Heart right ventricle (tissue), 16 donors: ENCODE measurements at regions not wholly inside any gene's neighbourhood (a gene's known extent, or its start where the extent isn't known, plus 50 kb on each side); places are given as distances from the start of the nearest gene placed in this dataset.

Experiments
- ATAC-seq, 8 donors: fragments of 200-7000 bp; cut with Tn5 transposase; one replicate each; pipeline ENCODE4 v1.9.1; 2020; ENCODE audit warnings: mild to moderate bottlenecking in 8 of 8, moderate library complexity in 8 of 8, moderate number of reproducible peaks in 1 of 8
- DNase-seq, 2 donors: peaks; one replicate each; pipeline ENCODE4 v3.0.0-alpha.2; 2020
- H3K27ac ChIP-seq, 10 donors: fragments of 200-600 bp; sonication (generic) in 2 of 10; one replicate each; pipeline versions ENCODE4 v1.5.0 to v1.8.0; 2020 to 2022; ENCODE audit warnings: mild to moderate bottlenecking in 3 of 10
- H3K27me3 ChIP-seq, 7 donors: fragments of 200-600 bp; one replicate each; pipeline ENCODE4 v1.8.0; 2021 to 2022; ENCODE audit warnings: mild to moderate bottlenecking in 2 of 7
- H3K36me3 ChIP-seq, 9 donors: fragments of 200-600 bp; sonication (generic) in 1 of 9; one replicate each; pipeline versions ENCODE4 v1.5.0 to v1.8.0; 2020 to 2022; ENCODE audit warnings: mild to moderate bottlenecking in 2 of 9
- H3K4me1 ChIP-seq, 9 donors: fragments of 200-600 bp; sonication (generic) in 1 of 9; one replicate each; pipeline versions ENCODE4 v1.5.0 to v1.8.0; 2020 to 2022; ENCODE audit warnings: mild to moderate bottlenecking in 4 of 9
- H3K4me3 ChIP-seq, 10 donors: fragments of 200-600 bp; sonication (generic) in 2 of 10; one replicate each; pipeline versions ENCODE4 v1.5.0 to v1.8.0; 2020 to 2022; ENCODE audit warnings: mild to moderate bottlenecking in 7 of 10, moderate library complexity in 2 of 10
- H3K9me3 ChIP-seq, 11 donors: fragments of 200-600 bp in 10 of 11; sonication (generic) in 2 of 11; one replicate each; pipeline versions ENCODE4 v1.5.0 to v1.8.0; 2013 to 2022; ENCODE audit warnings: mild to moderate bottlenecking in 2 of 11, control low read depth in 1 of 11, moderate library complexity in 1 of 11
- WGBS, 2 donors: extraction: QIAGEN DNeasy Blood & Tissue Kit; methylation state at CpG; one replicate each; pipeline ENCODE4 v1.1.7; 2013; ENCODE audit warnings: inconsistent platforms in 1 of 2; 5-methylcytosine and 5-hydroxymethylcytosine counted together
- intact Hi-C, 10 donors: fragments of 100-400 bp; cut with DNase I; formaldehyde crosslinking; loops; one replicate each; pipeline versions ENCODE4 v1.11.1 to v1.14.2; 2022
- TF ChIP-seq, protein P1 (sequence below), 9 donors: fragments of 200-600 bp; sonication (generic) in 2 of 9; IDR thresholded peaks; one replicate each; pipeline versions ENCODE4 v1.5.0 to v1.8.0; 2021 to 2022; ENCODE audit warnings: antibody characterized with exemption in 9 of 9, mild to moderate bottlenecking in 5 of 9, moderate library complexity in 1 of 9
- donor health status: Arrhythmogenic right ventricular cardiomyopathy.
- donor health status: ischemic (EF 13 %, LVEDD 7.1; RV severe dilation, severe dysfunction).
- donor health status: healthy with polysubstance abuse.
- donor health status: DM: no; HTN: yes; CAD: no.
- donor health status: DM: no; HTN: no; CAD: no.
- donor health status: ischemic (EF 25% LVEDD 6.9; RV normal size, moderate dysfunction).
- donor health status: ischemic (EF 25% LVEDD 5.7; RV mildly dilated, moderate dysfunction).
- donor health status: healthy.
- donor health status: DM: yes; HTN: yes; CAD: no.
- donor health status: Ischemic cardiomyopathy.
- donor health status: ischemic (EF 35%, LVEDD 5.7; RV mildly dilated, moderate dysfunction).
- donor health status: nonischemic (EF 11% LVEDD 7.7; RV severe dilation, severe dysfunction).
- donor health status: DM: yes; HTN: yes; CAD: no.
- donor health status: PGD.
- donor health status: ischemic (EF 29% LVEDD 5.4; RV normal size, mild dysfunction).
- donor health status: nonischemic (EF 23%, LVEDD 6.1; RV moderate dilation, normal function).

DNA sequence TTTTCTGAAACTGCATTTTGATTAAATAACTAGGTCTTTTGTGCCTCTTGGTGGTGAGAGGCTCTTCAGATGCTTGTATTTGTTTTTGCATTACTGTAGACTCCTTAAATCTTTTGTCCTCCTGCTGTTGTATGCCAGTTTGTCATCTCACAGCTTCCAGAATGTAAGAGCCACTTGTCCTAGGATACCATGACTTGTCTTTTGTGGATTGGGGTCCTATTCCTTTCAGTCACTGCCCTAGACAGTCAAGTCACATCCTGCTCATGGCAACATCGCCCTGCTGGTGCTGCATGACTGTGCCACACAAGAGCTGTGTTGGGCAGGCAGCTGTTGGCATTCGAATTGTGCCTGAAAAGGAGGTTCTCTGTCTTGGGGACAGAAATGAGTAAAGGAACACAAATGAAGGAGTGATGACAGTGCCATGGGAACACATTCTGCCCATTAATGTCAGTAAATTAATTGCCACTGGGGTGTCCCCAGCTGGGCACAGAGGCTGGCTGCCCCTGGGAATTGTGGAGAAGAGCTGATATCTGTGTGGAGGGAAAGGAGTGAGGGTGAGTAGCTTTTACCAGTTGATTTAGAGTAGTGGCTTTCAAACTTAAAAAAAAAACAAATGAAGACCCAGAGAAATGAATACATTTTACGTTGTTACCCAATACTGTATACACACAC is 140.3 kb downstream of the ARL6IP6 start:
- H3K27ac ChIP-seq, result no peak overlapping the region
- peaks cover 0 to 10% (median 0%) of the 10 kb centered on the region in 11 donors for H3K9me3 ChIP-seq
- TF ChIP-seq, protein P1, sequence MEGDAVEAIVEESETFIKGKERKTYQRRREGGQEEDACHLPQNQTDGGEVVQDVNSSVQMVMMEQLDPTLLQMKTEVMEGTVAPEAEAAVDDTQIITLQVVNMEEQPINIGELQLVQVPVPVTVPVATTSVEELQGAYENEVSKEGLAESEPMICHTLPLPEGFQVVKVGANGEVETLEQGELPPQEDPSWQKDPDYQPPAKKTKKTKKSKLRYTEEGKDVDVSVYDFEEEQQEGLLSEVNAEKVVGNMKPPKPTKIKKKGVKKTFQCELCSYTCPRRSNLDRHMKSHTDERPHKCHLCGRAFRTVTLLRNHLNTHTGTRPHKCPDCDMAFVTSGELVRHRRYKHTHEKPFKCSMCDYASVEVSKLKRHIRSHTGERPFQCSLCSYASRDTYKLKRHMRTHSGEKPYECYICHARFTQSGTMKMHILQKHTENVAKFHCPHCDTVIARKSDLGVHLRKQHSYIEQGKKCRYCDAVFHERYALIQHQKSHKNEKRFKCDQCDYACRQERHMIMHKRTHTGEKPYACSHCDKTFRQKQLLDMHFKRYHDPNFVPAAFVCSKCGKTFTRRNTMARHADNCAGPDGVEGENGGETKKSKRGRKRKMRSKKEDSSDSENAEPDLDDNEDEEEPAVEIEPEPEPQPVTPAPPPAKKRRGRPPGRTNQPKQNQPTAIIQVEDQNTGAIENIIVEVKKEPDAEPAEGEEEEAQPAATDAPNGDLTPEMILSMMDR (IDR thresholded peaks at IDR 0.05), result no peak
- DNase-seq (no peak), ATAC-seq (no peak)
- H3K36me3 ChIP-seq, result no peaks in the 10 kb centered on the region
- H3K27me3 ChIP-seq, result peaks cover 0 to 13% (median 0%) of the 10 kb centered on the region in 7 donors
- H3K4me1 ChIP-seq, result no peaks in the 10 kb centered on the region
- H3K4me3 ChIP-seq, result no peak overlapping the region
- intact Hi-C loops, result no loop called here
- 65 to 89% methylated on average over 3 of the region's 3 CpGs for WGBS, 2 donors

DNA sequence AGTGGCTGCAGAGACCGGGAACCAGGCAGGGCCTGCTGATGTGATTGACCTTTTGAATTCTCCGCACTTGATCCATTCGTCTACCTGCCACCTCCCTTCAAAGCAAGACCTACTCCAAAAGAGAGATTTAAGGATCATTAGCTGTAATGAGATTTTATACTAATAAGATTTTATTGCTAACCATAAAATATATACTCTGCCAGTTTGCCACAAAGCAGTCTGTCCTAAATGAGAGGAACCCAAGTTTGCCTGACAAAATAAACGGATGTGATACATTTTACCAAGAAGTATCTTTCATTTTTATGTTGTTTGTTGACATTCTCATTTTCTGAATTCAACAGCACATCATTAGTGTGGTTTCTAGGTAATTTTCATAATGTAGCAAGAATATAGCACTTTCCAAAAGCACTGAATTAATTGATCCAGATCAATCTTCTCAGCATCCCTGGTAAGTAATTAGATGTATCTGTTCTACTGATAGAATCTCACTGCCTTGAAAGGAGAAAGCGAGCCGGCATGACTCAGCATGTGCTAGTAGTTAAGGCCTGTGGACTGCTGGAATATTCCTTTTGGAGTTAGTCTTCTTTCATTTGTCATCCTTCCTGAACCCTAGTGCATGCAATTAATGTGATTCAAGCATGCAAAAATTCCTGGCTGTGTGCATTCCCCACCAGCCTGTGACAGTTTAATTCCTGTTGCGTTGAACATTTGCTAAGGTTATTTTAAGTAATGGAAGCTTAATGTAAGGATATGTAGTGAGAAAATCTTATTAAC is 128.5 kb downstream of the ARL6IP6 start:
- no peaks in the 10 kb centered on the region for H3K4me1 ChIP-seq
- H3K4me3 ChIP-seq, result no peak overlapping the region
- no peaks in the 10 kb centered on the region for H3K27me3 ChIP-seq
- WGBS, 2 donors, result 82% methylated on average over 7 of the region's 7 CpGs
- H3K27ac ChIP-seq, result no peak overlapping the region
- TF ChIP-seq, protein P1 (IDR thresholded peaks at IDR 0.05), result no peak
- H3K9me3 ChIP-seq, result peaks cover 0 to 16% (median 0%) of the 10 kb centered on the region in 11 donors
- intact Hi-C loops, result no loop called here
- DNase-seq (no peak), ATAC-seq (no peak)
- no peaks in the 10 kb centered on the region for H3K36me3 ChIP-seq

DNA sequence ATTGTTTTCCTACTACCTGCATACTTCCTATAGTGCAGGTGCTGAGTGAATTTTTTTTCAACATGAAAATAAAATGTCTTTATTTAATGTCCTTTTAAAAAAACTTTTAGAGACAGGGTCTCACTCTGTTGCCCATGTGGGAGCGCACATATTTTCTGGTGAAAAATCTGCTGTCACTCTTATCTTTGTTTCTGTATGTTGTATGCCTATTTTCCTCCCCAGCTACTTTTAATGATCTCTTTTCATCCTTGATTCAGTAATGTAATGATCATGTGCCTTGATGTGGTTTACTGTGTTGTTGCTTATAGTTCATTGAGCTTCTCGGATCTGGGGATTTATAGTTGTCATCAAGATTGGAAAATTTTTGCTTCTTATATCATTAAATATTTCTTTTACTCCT is 117.3 kb downstream of the ARL6IP6 start:
- no peaks in the 10 kb centered on the region for H3K4me1 ChIP-seq
- peaks cover 0 to 5% (median 0%) of the 10 kb centered on the region in 11 donors for H3K9me3 ChIP-seq
- no peak overlapping the region for H3K27ac ChIP-seq
- H3K36me3 ChIP-seq, result no peaks in the 10 kb centered on the region
- intact Hi-C loops, result no loop called here
- no peak for DNase-seq
- H3K4me3 ChIP-seq, result no peak overlapping the region
- 90 to 94% methylated on average over 2 of the region's 2 CpGs for WGBS, 2 donors
- TF ChIP-seq, protein P1 (IDR thresholded peaks at IDR 0.05), result no peak
- H3K27me3 ChIP-seq, result peaks cover 0 to 3% (median 0%) of the 10 kb centered on the region in 7 donors
- ATAC-seq, result no peak

DNA sequence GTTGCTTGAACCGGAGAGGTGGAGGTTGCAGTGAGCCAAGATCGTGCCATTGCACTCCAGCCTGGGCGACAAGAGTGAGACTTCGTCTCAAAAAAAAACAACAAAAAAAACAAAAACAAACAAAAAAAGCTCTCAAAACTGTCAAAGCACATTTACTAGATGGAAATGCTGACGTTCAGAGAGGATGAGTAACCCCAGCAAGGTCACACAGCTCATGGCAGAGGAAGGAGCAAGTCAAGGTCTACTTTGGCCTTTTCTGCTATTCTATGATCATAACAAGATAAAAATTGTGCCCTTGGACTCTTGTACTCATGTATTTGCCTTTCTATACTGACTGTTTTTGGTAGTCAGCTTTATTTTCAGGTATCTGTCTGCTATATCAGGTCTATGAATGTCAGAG is 109.5 kb downstream of the ARL6IP6 start:
- Histone ChIP-seq H3K4me3 (no peak overlapping the region), H3K36me3 (no peaks in the 10 kb centered on the region), H3K27me3 (no peaks in the 10 kb centered on the region), H3K27ac (no peak overlapping the region), H3K9me3 (no peaks in the 10 kb centered on the region), H3K4me1 (no peaks in the 10 kb centered on the region)
- intact Hi-C loops, result no loop called here
- ATAC-seq, result no peak
- TF ChIP-seq, protein P1 (IDR thresholded peaks at IDR 0.05), result no peak
- 80 to 82% methylated on average over 5 of the region's 5 CpGs for WGBS, 2 donors
- DNase-seq, result no peak
